Smooth muscle cell (in vitro differentiated cells): ENCODE measurements at regions not wholly inside any gene's neighbourhood (a gene's known extent, or its start where the extent isn't known, plus 50 kb on each side); places are given as distances from the start of the nearest gene placed in this dataset.

Source experiments
- DNase-seq: peaks from one replicate; lab custom pipeline; 2025; ENCODE audit not compliant: unreplicated experiment; lab: John Stamatoyannopoulos, UW
- H2AFZ ChIP-seq: fragments of 200-600 bp; sonication (generic); 2 replicates; pipeline ENCODE4 v1.6.0; 2016; ENCODE audit warnings: antibody characterized with exemption, low read depth, mild to moderate bottlenecking
- H3F3A ChIP-seq: fragments of 200-600 bp; sonication (generic); 2 replicates; pipeline ENCODE4 v1.6.0; 2017; ENCODE audit warnings: antibody characterized with exemption, low read depth
- H3K27ac ChIP-seq: fragments of 200-600 bp; sonication (generic); 2 replicates; pipeline ENCODE4 v1.5.1; 2016; ENCODE audit warnings: low read depth, mild to moderate bottlenecking
- H3K27me3 ChIP-seq: fragments of 200-600 bp; sonication (generic); 2 replicates; pipeline ENCODE4 v1.6.1; 2016; ENCODE audit warnings: low read depth, mild to moderate bottlenecking
- H3K36me3 ChIP-seq: fragments of 200-600 bp; sonication (generic); 2 replicates; pipeline ENCODE4 v1.5.1; 2016; ENCODE audit warnings: low read depth
- H3K4me1 ChIP-seq: fragments of 200-600 bp; sonication (generic); 2 replicates; pipeline ENCODE4 v1.5.1; 2016; ENCODE audit warnings: low read depth
- H3K4me2 ChIP-seq: fragments of 200-600 bp; sonication (generic); 2 replicates; pipeline ENCODE4 v1.6.0; 2016; ENCODE audit warnings: mild to moderate bottlenecking
- H3K4me3 ChIP-seq: fragments of 200-600 bp; sonication (generic); 2 replicates; pipeline ENCODE4 v1.5.1; 2016; ENCODE audit warnings: mild to moderate bottlenecking
- H3K79me2 ChIP-seq: fragments of 200-600 bp; sonication (generic); 2 replicates; pipeline ENCODE4 v1.6.0; 2016; ENCODE audit warnings: low read depth, mild to moderate bottlenecking
- H3K9ac ChIP-seq: fragments of 200-600 bp; sonication (generic); 2 replicates; pipeline ENCODE4 v1.6.0; 2016; ENCODE audit warnings: low read depth
- H3K9me3 ChIP-seq: fragments of 200-600 bp; sonication (generic); replicated peaks from 2 replicates; pipeline ENCODE4 v1.5.1; 2016; ENCODE audit warnings: low read depth
- H4K20me1 ChIP-seq: fragments of 200-600 bp; sonication (generic); 2 replicates; pipeline ENCODE4 v1.6.0; 2016; ENCODE audit warnings: low read depth
- CTCF ChIP-seq: fragments of 200-600 bp; sonication (generic); IDR thresholded peaks from 2 replicates; pipeline ENCODE4 v1.5.1; 2017; ENCODE audit warnings: borderline replicate concordance, mild to moderate bottlenecking, antibody characterized with exemption; ENCODE audit not compliant: insufficient read depth, poor library complexity, severe bottlenecking
- WGBS: methylation state at CpG from one replicate; pipeline ENCODE4 v1.1.7; 2016; ENCODE audit warnings: low lambda C conversion rate; 5-methylcytosine and 5-hydroxymethylcytosine counted together

GRCh38 chr1:232687728-232688127 lies 57.8 kb upstream of the SIPA1L2 start:
- Histone ChIP-seq H3K79me2 (no peaks in the 10 kb centered on the region), H2AFZ (no peak overlapping the region), H3K9me3 (no peaks in the 10 kb centered on the region), H3K4me3 (no peak overlapping the region), H3K9ac (no peak overlapping the region), H3K27ac (no peak overlapping the region), H3K27me3 (no peaks in the 10 kb centered on the region), H3K4me1 (no peaks in the 10 kb centered on the region), H3K4me2 (no peak overlapping the region), H3F3A (no peaks in the 10 kb centered on the region), H3K36me3 (no peaks in the 10 kb centered on the region), H4K20me1 (no peaks in the 10 kb centered on the region)
- DNase-seq, result no peak
- TF ChIP-seq CTCF, result no peak
- 97% methylated on average over 5 of the region's 5 CpGs for WGBS

DNA sequence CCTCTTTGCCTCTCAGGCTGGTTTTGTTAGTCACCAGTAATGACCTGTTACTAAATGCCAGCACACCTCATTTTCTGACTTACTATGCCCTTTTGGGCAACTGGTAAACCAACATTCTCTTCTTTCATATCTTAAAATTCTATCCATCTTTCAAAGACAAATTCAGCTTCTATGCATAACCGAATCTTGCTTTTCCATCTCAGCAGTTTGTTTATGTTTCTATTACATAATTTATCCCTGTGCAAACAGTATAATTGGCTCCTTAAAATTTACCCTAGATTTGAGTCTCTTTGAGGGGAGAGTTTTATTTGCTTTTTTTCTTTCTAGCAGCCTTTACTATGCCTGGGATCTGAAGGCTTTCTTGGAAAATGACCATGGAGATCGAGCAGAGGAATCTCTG lies 58.5 kb upstream of the SIPA1L2 start:
- Histone ChIP-seq H3K4me2 (no peak overlapping the region), H4K20me1 (no peaks in the 10 kb centered on the region), H3F3A (no peaks in the 10 kb centered on the region), H3K27ac (no peak overlapping the region), H3K9me3 (no peaks in the 10 kb centered on the region), H3K79me2 (no peaks in the 10 kb centered on the region), H3K27me3 (no peaks in the 10 kb centered on the region), H3K9ac (no peak overlapping the region), H3K4me1 (no peaks in the 10 kb centered on the region), H2AFZ (no peak overlapping the region), H3K4me3 (no peak overlapping the region), H3K36me3 (no peaks in the 10 kb centered on the region)
- 94% methylated on average over 2 of the region's 2 CpGs for WGBS
- TF ChIP-seq CTCF, result no peak
- DNase-seq, result no peak

GRCh38 chr1:232689711-232690110 lies 59.8 kb upstream of the SIPA1L2 start:
- Histone ChIP-seq H3K27me3 (no peaks in the 10 kb centered on the region), H3K4me2 (no peak overlapping the region), H3K9ac (no peak overlapping the region), H3K4me3 (no peak overlapping the region), H2AFZ (no peak overlapping the region), H3K27ac (no peak overlapping the region), H3K36me3 (no peaks in the 10 kb centered on the region), H3K79me2 (no peaks in the 10 kb centered on the region), H3F3A (no peaks in the 10 kb centered on the region), H4K20me1 (no peaks in the 10 kb centered on the region), H3K9me3 (no peaks in the 10 kb centered on the region), H3K4me1 (no peaks in the 10 kb centered on the region)
- no peak for TF ChIP-seq CTCF
- WGBS, result 91% methylated on average over 3 of the region's 3 CpGs
- no peak for DNase-seq

DNA sequence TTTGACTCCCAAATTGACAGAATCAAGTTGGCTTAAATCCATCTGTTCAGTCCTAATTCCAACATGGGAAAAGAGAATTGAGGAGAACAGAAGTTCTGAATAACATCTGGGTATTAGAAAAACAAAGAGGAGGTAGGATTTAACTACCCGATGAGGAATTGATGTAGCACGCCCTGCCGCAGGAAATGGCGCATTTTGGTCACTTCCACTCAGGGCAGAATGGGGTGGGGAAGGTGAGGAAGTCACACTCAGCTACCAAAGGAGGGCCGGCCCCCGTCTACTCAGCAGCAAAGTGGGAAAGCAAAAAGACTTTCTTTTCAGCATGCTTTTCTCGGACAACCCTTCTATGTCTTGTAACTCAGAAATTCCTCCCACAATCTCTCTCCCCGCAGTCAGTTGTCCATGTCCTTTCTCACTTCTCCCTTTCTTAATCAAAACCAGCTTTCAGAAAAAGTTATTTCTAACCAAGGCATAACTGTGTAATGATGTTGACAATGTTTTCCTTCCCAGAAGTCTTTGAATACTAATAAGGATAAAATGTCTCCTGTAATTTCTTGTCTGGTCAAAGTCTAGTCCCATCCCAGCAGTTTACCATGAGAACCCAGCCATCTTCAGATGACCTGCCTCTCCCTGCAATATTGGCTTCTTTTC lies 60.5 kb upstream of the SIPA1L2 start:
- DNase-seq, result no peak
- Histone ChIP-seq H4K20me1 (no peaks in the 10 kb centered on the region), H3K9me3 (no peaks in the 10 kb centered on the region), H3K4me1 (no peaks in the 10 kb centered on the region), H3K27ac (no peak overlapping the region), H3K4me3 (no peak overlapping the region), H3K36me3 (no peaks in the 10 kb centered on the region), H3F3A (no peaks in the 10 kb centered on the region), H3K9ac (no peak overlapping the region), H2AFZ (peak overlapping the region; percentile 74), H3K4me2 (no peak overlapping the region), H3K79me2 (no peaks in the 10 kb centered on the region), H3K27me3 (no peaks in the 10 kb centered on the region)
- WGBS, result 68% methylated on average over 8 of the region's 8 CpGs
- TF ChIP-seq CTCF, result no peak
